Adrenal gland (tissue), 5 donors: ENCODE measurements at regions not wholly inside any gene's neighbourhood (a gene's known extent, or its start where the extent isn't known, plus 50 kb on each side); places are given as distances from the start of the nearest gene placed in this dataset.

ENCODE experiments used
- CTCF ChIP-seq, 6 experiments: fragments of 450-650 bp in 4 of 6; fragments of 200-600 bp in 2 of 6; sonication (generic) in 1 of 6; IDR thresholded peaks; 1 replicate in 5 of 6; 2 replicates in 1 of 6; pipeline versions ENCODE4 v1.5.1 to v1.8.0; 2016 to 2021; ENCODE audit warnings: antibody characterized with exemption in 6 of 6, mild to moderate bottlenecking in 2 of 6, moderate library complexity in 1 of 6
- POLR2A ChIP-seq, 2 donors: fragments of 450-650 bp; IDR thresholded peaks; one replicate each; pipeline ENCODE4 v1.6.1; 2017; ENCODE audit warnings: antibody characterized with exemption in 2 of 2, mild to moderate bottlenecking in 2 of 2, moderate library complexity in 1 of 2
- donor health status: DM: no; HTN: no; CAD: no.

- TF ChIP-seq POLR2A (IDR thresholded peaks at IDR 0.05) (no peak), CTCF (IDR thresholded peaks at IDR 0.05) (no peak)
Observed at GRCh38 chr12:115000038-115000437, 316.1 kb upstream of the TBX3 start.
